ENCODE measurements at regions not wholly inside any gene's neighbourhood (a gene's known extent, or its start where the extent isn't known, plus 50 kb on each side); places are given as distances from the start of the nearest gene placed in this dataset.

DNA sequence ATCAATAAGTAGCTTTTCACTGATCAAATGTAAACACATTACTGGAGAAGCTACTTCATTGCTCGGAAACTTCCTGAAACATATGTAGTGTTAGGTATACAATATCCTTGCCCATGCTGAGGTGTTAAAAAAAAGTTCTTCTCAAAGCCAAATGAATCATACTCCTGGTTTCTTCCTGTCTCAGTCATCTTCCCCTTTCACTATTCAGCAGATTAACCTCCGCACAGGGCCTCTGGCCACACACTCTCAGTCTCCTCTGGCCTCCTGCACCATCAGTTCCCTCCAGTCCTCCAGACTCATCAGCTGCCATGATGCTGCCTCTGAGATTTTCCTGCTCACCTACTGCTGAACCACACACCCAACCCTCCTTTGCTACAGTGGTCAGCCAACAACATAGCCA is 70.5 kb upstream of the BOC start:
- H3K4me3 Mint-ChIP-seq = no peak overlapping the region
- H3K36me3 Mint-ChIP-seq (ENCODE audit: insufficient read depth in 1 of 3, low read depth in 3 of 3) = peaks cover 0 to 6% (median 0%) of the 10 kb centered on the region in 3 experiments; a peak in 1 of 7 replicates

More for the DNA sequence above, 70.5 kb upstream of the BOC start:
- H2AFZ ChIP-seq (ENCODE audit: low read length) = no peak overlapping the region
- WGBS (ENCODE audit: extremely low coverage, insufficient read length, low lambda C conversion rate) = no CpG with 5 or more reads among the region's 2 CpGs
- no peak overlapping the region for H3K56ac ChIP-seq (ENCODE audit: insufficient read length, low read depth, low read length)
- no peak overlapping the region for H3K4ac ChIP-seq (ENCODE audit: low read depth, low read length)
- H4K8ac ChIP-seq (replicated peaks; ENCODE audit: insufficient read length, low read depth, low read length) = no peak overlapping the region
- H3K27ac ChIP-seq (ENCODE audit: insufficient read length, low read depth, low read length) = no peak overlapping the region
- H3K9ac ChIP-seq (ENCODE audit: extremely low read depth, insufficient read length, low read length) = no peak overlapping the region
- no peaks in the 10 kb centered on the region for H3K79me2 ChIP-seq (ENCODE audit: insufficient read depth, low read length)
- H3T11ph ChIP-seq (ENCODE audit: low read length) = no peak overlapping the region
- no peak overlapping the region for H2BK5ac ChIP-seq (ENCODE audit: insufficient read length, low read length)
- H3K79me1 ChIP-seq (ENCODE audit: insufficient read depth, low read depth, low read length, poor library complexity, severe bottlenecking) = no peaks in the 10 kb centered on the region
- no peak overlapping the region for H4K5ac ChIP-seq (ENCODE audit: insufficient read length, low read depth, low read length)
- H3K4me1 Mint-ChIP-seq = peaks cover 13 to 18% of the 10 kb centered on the region in 2 experiments
- no peak overlapping the region for H2BK20ac ChIP-seq (ENCODE audit: low read depth, low read length, poor library complexity, severe bottlenecking)
- H2BK15ac ChIP-seq (ENCODE audit: low read depth, low read length) = no peak overlapping the region
- TF ChIP-seq, protein P1, sequence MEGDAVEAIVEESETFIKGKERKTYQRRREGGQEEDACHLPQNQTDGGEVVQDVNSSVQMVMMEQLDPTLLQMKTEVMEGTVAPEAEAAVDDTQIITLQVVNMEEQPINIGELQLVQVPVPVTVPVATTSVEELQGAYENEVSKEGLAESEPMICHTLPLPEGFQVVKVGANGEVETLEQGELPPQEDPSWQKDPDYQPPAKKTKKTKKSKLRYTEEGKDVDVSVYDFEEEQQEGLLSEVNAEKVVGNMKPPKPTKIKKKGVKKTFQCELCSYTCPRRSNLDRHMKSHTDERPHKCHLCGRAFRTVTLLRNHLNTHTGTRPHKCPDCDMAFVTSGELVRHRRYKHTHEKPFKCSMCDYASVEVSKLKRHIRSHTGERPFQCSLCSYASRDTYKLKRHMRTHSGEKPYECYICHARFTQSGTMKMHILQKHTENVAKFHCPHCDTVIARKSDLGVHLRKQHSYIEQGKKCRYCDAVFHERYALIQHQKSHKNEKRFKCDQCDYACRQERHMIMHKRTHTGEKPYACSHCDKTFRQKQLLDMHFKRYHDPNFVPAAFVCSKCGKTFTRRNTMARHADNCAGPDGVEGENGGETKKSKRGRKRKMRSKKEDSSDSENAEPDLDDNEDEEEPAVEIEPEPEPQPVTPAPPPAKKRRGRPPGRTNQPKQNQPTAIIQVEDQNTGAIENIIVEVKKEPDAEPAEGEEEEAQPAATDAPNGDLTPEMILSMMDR (conservative IDR thresholded peaks at IDR 0.05) = no peak
- H3K18ac ChIP-seq (ENCODE audit: insufficient read length, low read depth, low read length) = no peak overlapping the region
- no peaks in the 10 kb centered on the region for H3K27me3 ChIP-seq (ENCODE audit: insufficient read depth, low read length)
- no peak overlapping the region for H3K23ac ChIP-seq (ENCODE audit: insufficient read length, low read depth, low read length)
- H3K4me1 ChIP-seq (ENCODE audit: insufficient read depth, low read length) = peaks cover 1% of the 10 kb centered on the region; the same call in 1 of the 2 replicates
- H3K9me3 Mint-ChIP-seq = peaks cover 0 to 3% of the 10 kb centered on the region in 2 experiments; a peak in 3 of 5 replicates
- H3K27ac Mint-ChIP-seq = no peak overlapping the region
- H3K27me3 Mint-ChIP-seq (ENCODE audit: low read depth) = peaks cover 14% of the 10 kb centered on the region
- H2BK12ac ChIP-seq (ENCODE audit: insufficient read length, low read depth, low read length) = no peak overlapping the region
- no peaks in the 10 kb centered on the region for H4K20me1 ChIP-seq (ENCODE audit: control insufficient read depth, insufficient read depth, insufficient read length)
- H3K23me2 ChIP-seq (ENCODE audit: insufficient read length, low read depth, low read length, poor library complexity, severe bottlenecking) = no peaks in the 10 kb centered on the region
- H3K4me2 ChIP-seq (ENCODE audit: insufficient read depth, insufficient read length, low read length) = no peak overlapping the region
- H4K91ac ChIP-seq (ENCODE audit: insufficient read length, low read depth, low read length) = no peak overlapping the region
- no peak for DNase-seq
- no peak overlapping the region for H3K14ac ChIP-seq (ENCODE audit: insufficient read depth, low read length)
- H3K9me3 ChIP-seq (ENCODE audit: control insufficient read depth, low read depth, low read length) = no peaks in the 10 kb centered on the region
- H2BK120ac ChIP-seq (ENCODE audit: low read depth, low read length, poor library complexity, severe bottlenecking) = no peak overlapping the region
- H2AK5ac ChIP-seq (ENCODE audit: insufficient read length, low read length) = no peak overlapping the region
